Cardiac muscle cell (in vitro differentiated cells and primary cell): ENCODE measurements at regions not wholly inside any gene's neighbourhood (a gene's known extent, or its start where the extent isn't known, plus 50 kb on each side); places are given as distances from the start of the nearest gene placed in this dataset.

ENCODE experiments used
- DNase-seq, 2 donors: peaks; one replicate each; pipeline versions ENCODE4 v3.0.0 to v3.0.0-alpha.2; 2010 to 2017; ENCODE audit warnings: low read depth in 1 of 2, low spot score in 1 of 2
- H3K27ac ChIP-seq: fragments of 200-600 bp; sonication (generic); 2 replicates; pipeline ENCODE4 v1.5.1; 2016
- H3K27me3 ChIP-seq: fragments of 200-600 bp; sonication (generic); 2 replicates; pipeline ENCODE4 v1.6.0; 2016; ENCODE audit warnings: control low read depth
- H3K36me3 ChIP-seq: fragments of 200-600 bp; sonication (generic); 2 replicates; pipeline ENCODE4 v1.5.1; 2016; ENCODE audit warnings: control low read depth
- H3K4me1 ChIP-seq: fragments of 200-600 bp; sonication (generic); 2 replicates; pipeline ENCODE4 v1.8.1; 2017; ENCODE audit warnings: low read depth, mild to moderate bottlenecking, mixed run types
- H3K4me3 ChIP-seq: fragments of 200-600 bp; sonication (generic); 2 replicates; pipeline ENCODE4 v1.5.1; 2016; ENCODE audit warnings: mild to moderate bottlenecking
- H3K9me3 ChIP-seq: fragments of 200-600 bp; sonication (generic); 2 replicates; pipeline ENCODE4 v1.5.1; 2017; ENCODE audit warnings: low read depth, mild to moderate bottlenecking, control low read depth
- CTCF ChIP-seq: IDR thresholded peaks from 2 replicates; pipeline ENCODE4 v1.5.1; 2012; ENCODE audit warnings: low read depth, mild to moderate bottlenecking, low read length

GRCh38 chrX:125170459-125170858 is 149.2 kb upstream of the TEX13C start:
- H3K27ac ChIP-seq, result no peak overlapping the region
- H3K27me3 ChIP-seq, result no peaks in the 10 kb centered on the region
- H3K9me3 ChIP-seq, result no peaks in the 10 kb centered on the region
- no peak for TF ChIP-seq CTCF
- no peaks in the 10 kb centered on the region for H3K4me1 ChIP-seq
- no peak overlapping the region for H3K4me3 ChIP-seq
- no peaks in the 10 kb centered on the region for H3K36me3 ChIP-seq
- DNase-seq, result no peak

DNA sequence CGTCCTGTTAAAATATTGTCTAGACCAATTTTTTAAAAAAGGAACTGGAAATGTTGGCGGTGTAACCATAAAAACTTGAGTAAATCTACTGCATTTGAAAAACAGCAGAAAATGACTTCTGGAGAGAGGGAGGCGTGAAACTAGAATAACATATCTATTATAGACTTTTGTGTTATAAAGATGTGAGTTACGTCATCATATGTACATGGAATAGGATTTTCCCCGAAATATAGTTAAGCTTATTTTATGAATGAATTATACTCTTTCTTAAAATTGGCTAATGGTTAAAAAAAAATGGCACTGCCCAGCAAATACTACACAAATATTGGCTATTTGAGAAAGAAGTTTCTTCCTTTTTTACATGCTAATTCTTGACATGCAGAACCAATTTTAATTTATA is 147.1 kb upstream of the TEX13C start:
- no peaks in the 10 kb centered on the region for H3K36me3 ChIP-seq
- H3K27me3 ChIP-seq, result no peaks in the 10 kb centered on the region
- H3K9me3 ChIP-seq, result no peaks in the 10 kb centered on the region
- H3K4me1 ChIP-seq, result no peaks in the 10 kb centered on the region
- TF ChIP-seq CTCF, result no peak
- no peak overlapping the region for H3K27ac ChIP-seq
- no peak for DNase-seq
- no peak overlapping the region for H3K4me3 ChIP-seq

- no peaks in the 10 kb centered on the region for H3K9me3 ChIP-seq
- H3K4me1 ChIP-seq, result no peaks in the 10 kb centered on the region
- H3K4me3 ChIP-seq, result no peak overlapping the region
- H3K36me3 ChIP-seq, result no peaks in the 10 kb centered on the region
- H3K27ac ChIP-seq, result no peak overlapping the region
- no peak for TF ChIP-seq CTCF
- DNase-seq, result no peak
- no peaks in the 10 kb centered on the region for H3K27me3 ChIP-seq
Observed at GRCh38 chrX:125175991-125176584, 143.6 kb upstream of the TEX13C start.

DNA sequence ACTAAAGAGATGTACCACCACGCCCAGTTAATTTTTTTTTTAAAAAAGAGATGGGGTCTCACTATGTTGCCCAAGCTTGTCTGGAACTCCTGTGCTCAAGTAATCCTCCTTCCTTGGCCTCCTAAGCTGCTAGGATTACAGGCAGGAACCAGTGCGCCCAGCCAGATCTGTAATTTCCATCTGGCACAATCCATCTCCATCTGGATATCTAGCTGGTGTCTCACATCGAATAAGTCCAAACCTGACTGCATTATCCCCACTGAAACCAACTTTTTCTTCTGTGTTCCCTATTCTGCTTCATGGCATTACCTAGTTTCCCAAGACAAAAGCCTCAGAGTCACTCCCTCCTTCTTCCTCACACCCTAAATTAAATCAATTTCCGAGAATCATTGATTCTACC is 125.8 kb upstream of the TEX13C start:
- TF ChIP-seq CTCF, result no peak
- H3K27me3 ChIP-seq, result no peaks in the 10 kb centered on the region
- no peak for DNase-seq
- no peak overlapping the region for H3K4me3 ChIP-seq
- no peak overlapping the region for H3K27ac ChIP-seq
- H3K4me1 ChIP-seq, result no peaks in the 10 kb centered on the region
- H3K36me3 ChIP-seq, result no peaks in the 10 kb centered on the region
- H3K9me3 ChIP-seq, result no peaks in the 10 kb centered on the region

- no peak for TF ChIP-seq CTCF
- DNase-seq, result no peak
- H3K4me3 ChIP-seq, result no peak overlapping the region
Observed at GRCh38 chrX:125198546-125198945, 121.1 kb upstream of the TEX13C start.

More at GRCh38 chrX:125198546-125198945, 121.1 kb upstream of the TEX13C start:
- Histone ChIP-seq H3K4me1 (no peaks in the 10 kb centered on the region), H3K9me3 (no peaks in the 10 kb centered on the region), H3K27ac (no peak overlapping the region), H3K27me3 (peaks cover 29% of the 10 kb centered on the region), H3K36me3 (no peaks in the 10 kb centered on the region)
